HFF-Myc (cell line): ENCODE measurements at regions not wholly inside any gene's neighbourhood (a gene's known extent, or its start where the extent isn't known, plus 50 kb on each side); places are given as distances from the start of the nearest gene placed in this dataset.

Experiments used
- DNase-seq: peaks from one replicate; pipeline ENCODE4 v3.0.0-alpha.2; 2011; ENCODE audit warnings: low read depth; ENCODE audit errors: extremely low read depth
- H3K4me3 ChIP-seq: replicated peaks from 2 replicates; pipeline ENCODE4 v1.5.1; 2011; ENCODE audit warnings: low read depth, mild to moderate bottlenecking, control low read depth, low read length
- TF ChIP-seq, protein P1 (sequence below): IDR thresholded peaks from 2 replicates; pipeline ENCODE4 v1.5.1; 2012; ENCODE audit warnings: mild to moderate bottlenecking, low read depth, low read length, control low read depth; ENCODE audit errors: missing control alignments

DNA sequence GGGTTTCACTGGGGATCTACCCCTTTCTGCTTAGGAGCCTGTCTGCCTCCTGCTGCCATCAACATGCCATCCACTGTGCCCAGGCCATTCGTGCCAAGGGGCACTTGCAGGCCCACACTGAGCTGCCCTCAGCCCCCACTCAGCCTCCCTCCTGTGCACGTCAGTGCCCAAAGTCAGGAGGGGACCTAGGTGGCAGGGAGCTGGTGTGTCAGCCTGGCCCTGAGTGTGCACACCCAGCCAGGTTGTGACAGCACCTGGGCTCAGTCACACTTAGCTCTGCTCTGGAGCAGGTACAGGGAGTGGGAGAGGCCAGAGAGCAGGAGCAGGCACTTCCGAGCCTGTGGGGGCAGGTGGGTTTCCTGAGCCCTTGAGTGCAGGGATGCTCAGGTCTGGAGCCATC lies 63.6 kb upstream of the SYNCRIP start:
- TF ChIP-seq, protein P1, sequence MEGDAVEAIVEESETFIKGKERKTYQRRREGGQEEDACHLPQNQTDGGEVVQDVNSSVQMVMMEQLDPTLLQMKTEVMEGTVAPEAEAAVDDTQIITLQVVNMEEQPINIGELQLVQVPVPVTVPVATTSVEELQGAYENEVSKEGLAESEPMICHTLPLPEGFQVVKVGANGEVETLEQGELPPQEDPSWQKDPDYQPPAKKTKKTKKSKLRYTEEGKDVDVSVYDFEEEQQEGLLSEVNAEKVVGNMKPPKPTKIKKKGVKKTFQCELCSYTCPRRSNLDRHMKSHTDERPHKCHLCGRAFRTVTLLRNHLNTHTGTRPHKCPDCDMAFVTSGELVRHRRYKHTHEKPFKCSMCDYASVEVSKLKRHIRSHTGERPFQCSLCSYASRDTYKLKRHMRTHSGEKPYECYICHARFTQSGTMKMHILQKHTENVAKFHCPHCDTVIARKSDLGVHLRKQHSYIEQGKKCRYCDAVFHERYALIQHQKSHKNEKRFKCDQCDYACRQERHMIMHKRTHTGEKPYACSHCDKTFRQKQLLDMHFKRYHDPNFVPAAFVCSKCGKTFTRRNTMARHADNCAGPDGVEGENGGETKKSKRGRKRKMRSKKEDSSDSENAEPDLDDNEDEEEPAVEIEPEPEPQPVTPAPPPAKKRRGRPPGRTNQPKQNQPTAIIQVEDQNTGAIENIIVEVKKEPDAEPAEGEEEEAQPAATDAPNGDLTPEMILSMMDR = no peak
- no peak overlapping the region for H3K4me3 ChIP-seq
- no peak for DNase-seq

DNA sequence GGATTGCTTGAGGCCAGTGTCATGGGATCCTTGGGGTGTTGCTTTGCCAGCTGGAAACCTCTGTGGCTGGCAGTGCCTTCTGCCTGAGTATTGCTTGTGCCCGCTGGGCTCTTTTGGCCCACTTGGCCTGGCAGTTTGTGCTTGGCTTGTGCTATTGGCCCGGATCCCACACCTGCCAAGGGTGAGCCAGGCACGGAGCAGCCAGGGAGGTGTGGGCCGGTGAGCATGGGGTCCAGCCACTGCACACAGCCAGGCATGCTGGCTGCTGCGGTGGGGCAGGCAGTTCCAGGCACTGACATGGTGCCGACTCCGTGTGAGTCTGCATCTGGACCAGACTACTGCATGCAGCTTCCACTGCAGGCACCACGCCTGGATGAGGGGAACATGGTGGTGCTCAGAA lies 62.5 kb upstream of the SYNCRIP start:
- TF ChIP-seq, protein P1 = no peak
- DNase-seq = no peak
- H3K4me3 ChIP-seq = no peak overlapping the region

DNA sequence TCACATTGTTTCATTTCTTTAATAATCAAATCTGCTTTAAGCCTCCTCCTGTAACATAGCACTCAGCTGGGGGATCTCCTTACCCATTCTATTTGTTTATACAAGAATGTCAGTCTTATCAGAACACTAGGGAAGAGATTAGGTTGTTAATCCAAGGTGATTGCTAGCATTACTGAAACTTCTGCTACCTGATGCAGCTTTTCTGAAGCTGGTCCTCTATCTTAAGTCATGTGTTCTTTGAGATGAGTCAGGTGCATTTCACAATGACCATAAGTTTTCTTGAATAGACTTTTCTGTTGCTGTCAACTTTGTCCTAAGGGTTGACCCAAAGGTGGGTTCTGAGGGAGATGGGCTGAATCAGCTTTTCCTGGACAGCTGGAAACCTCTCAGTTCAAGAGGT lies 60.7 kb upstream of the SYNCRIP start:
- DNase-seq = no peak
- TF ChIP-seq, protein P1 = no peak
- no peak overlapping the region for H3K4me3 ChIP-seq
